NCI-H460 (cell line): ENCODE measurements at regions not wholly inside any gene's neighbourhood (a gene's known extent, or its start where the extent isn't known, plus 50 kb on each side); places are given as distances from the start of the nearest gene placed in this dataset.
A peak's percentile ranks its signal among the peaks of the same experiment; 100 is the strongest.

Experiments used
- DNase-seq: peaks from one replicate; pipeline ENCODE4 v3.0.0-alpha.2; 2016; ENCODE audit warnings: low read depth; ENCODE audit errors: extremely low read depth

GRCh38 chr4:152269448-152270191, 266.3 kb downstream of the FBXW7 start:
- no peak for DNase-seq

DNA sequence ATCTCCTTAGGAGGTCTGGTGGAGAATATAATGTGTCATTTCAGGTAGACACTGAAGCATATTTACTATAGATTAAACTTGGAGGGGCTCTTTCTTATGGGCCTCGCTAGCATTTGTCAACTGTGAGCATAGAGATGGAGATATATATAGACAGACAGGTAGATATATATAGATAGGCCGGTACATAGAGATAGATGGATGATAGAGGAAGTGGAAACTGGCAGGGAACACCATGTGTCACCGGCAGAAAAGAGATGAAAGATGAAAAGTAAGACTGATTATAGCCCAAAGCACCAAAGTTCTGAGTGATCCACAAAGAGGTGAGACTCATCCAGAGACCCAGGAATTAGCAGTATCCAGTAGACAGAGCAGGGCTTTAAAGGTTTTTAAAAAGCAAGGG, 268.1 kb downstream of the FBXW7 start:
- no peak for DNase-seq

DNA sequence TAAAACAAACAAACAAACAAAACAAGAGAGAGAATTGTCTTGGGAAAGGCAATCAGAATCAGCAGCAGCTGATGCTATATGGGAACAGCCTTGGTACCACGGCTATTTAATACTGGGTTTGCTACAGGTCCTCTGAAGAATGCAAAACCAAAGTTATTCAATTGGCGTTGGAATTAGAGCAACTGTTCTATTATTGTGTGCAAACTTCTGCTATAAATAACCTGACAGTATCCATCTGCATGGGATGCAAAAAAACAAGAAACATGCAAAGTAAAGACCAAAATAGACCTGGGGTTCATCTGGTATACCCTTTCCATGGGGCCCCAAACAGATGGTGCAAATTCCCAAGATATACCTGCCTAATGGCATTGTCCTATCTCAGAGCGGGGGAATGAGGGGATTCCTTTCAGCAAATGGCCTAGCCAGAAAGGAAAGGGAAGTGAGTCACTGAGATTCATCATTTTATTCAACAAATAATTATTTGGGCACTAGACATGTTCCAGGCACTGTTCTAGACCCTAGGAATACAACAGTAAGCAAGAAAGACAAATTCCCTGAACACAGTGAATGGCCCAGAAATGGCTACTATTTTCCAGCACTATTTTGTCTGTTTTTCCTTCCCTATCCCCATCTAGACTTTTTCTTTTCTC, 268.9 kb downstream of the FBXW7 start:
- DNase-seq: no peak

GRCh38 chr4:152265149-152265621, 270.7 kb downstream of the FBXW7 start:
- DNase-seq: peak; percentile 8

DNA sequence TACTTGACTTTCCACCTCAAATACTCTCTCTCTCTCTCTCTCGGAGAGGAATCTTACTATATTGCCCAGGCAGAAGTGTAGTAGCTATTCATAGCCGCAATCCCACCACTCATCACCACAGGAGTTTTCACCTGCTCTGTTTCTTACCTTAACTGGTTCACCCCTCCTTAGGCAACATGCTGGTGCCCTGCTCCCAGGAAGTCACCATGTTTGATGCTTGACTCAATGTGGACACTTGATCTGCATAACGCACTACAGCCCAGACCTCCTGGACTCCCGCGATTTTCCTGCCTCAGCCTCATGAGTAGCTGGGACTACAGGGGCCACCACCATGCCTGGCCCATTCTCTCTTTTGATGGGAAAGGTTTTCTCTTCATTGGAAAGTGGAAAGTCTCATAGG, 271.8 kb downstream of the FBXW7 start:
- DNase-seq: no peak

GRCh38 chr4:152259866-152260265, 276.0 kb downstream of the FBXW7 start:
- DNase-seq: no peak

GRCh38 chr4:152258804-152259708, 276.8 kb downstream of the FBXW7 start:
- DNase-seq: no peak

GRCh38 chr4:152258391-152258790, 277.5 kb downstream of the FBXW7 start:
- no peak for DNase-seq

DNA sequence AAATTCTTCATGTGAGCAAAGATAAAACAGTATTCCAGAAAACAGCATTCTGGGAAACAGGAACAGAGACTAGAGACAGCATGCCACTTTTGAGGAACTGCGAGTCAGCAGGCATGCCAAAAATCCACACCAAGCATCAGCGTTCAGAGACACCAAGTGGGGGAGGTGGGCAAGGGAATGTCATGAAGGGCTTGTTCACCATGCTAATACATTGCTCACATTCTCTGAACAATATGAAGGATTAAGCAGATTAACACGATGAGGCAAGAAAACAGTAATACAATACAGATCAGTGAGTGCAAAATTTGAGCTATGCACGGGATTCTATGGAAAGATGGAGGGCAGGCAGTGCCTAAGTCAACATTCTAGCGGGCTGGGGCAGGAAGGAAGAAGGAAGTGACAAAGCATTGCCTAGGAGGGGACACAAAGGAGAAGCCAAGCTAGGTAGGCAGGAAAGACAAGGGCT, 278.3 kb downstream of the FBXW7 start:
- DNase-seq: no peak

DNA sequence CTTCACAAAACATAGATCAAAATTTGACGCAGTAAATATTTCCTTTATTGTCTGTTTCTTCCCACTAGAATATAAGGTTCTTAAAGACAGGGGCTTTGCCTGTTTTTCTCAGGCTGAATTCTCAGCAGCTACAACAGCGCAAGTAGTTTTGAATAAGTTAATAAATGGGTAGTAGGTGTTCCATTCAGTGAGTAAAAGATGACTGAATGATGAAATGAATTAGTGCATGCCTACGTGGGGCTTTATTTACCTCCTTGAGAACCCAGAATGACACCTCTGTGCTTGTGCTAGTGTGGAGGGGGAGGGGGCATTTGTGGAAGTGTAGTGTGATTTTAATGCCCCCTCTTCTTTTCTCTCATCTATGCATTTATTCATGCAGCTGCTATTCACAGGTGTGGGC, 278.9 kb downstream of the FBXW7 start:
- DNase-seq: no peak

- DNase-seq: no peak
Measured at GRCh38 chr4:152255437-152255836, 280.5 kb downstream of the FBXW7 start.

GRCh38 chr4:152248347-152248746, 287.5 kb downstream of the FBXW7 start:
- DNase-seq: no peak

GRCh38 chr4:152247271-152247975, 288.5 kb downstream of the FBXW7 start:
- no peak for DNase-seq

- no peak for DNase-seq
Measured at GRCh38 chr4:152246659-152247058, 289.2 kb downstream of the FBXW7 start.

GRCh38 chr4:152245680-152246079, 290.2 kb downstream of the FBXW7 start:
- no peak for DNase-seq

DNA sequence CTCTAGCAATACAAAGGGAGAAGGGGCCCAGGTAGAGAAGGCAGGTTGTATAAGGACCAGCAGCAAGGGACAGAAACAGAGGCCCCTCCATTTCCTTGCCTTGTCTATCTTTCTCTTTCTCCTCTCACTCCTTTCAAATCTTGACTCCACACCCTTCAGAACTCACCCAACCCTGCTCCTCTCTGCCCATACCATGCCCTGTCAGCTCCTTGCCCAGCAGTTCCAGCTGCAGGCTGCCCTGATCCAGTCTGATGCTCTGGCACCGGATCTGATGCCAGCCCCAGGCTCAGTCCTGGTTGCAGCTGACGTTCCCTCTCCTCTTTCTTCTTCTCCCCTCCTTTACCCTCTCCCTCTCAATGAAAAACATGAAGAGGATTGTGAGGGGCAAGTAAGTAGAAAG, 291.2 kb downstream of the FBXW7 start:
- no peak for DNase-seq

- DNase-seq: no peak
Measured at GRCh38 chr4:152243896-152244595, 291.8 kb downstream of the FBXW7 start.

DNA sequence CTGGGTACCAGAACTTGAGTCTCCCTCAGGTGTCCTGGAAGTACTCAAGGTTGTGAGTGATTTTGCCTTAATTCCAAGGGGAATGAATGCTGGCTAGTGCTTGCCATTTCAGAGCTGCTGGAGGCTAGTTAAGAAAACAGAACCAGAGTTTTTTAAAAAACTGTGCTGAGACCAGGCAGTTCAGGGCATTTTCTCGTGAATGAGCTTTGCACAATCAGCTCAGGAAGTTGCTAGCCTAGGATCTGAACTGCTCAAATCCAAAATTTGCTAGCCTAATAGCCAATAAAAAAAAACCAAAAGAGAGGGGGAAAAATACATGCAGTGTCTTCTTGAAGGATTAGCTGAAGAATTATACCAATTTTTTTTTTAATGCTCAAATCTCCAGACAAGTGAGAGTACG, 292.7 kb downstream of the FBXW7 start:
- DNase-seq: no peak

- no peak for DNase-seq
Measured at GRCh38 chr4:152240232-152240631, 295.7 kb downstream of the FBXW7 start.

GRCh38 chr4:152239216-152239615, 296.7 kb downstream of the FBXW7 start:
- no peak for DNase-seq
